Neuronal stem cell (in vitro differentiated cells): ENCODE measurements at regions not wholly inside any gene's neighbourhood (a gene's known extent, or its start where the extent isn't known, plus 50 kb on each side); places are given as distances from the start of the nearest gene placed in this dataset.

Source experiments
- DNase-seq: peaks from one replicate; pipeline ENCODE4 v3.0.0-alpha.2; 2013; ENCODE audit warnings: low spot score
- H2AFZ ChIP-seq: one replicate; pipeline ENCODE4 v1.6.1; 2013; ENCODE audit warnings: mild to moderate bottlenecking, low read length, inconsistent platforms
- H2AK5ac ChIP-seq: 2 replicates; pipeline ENCODE4 v1.6.1; 2013; ENCODE audit warnings: low read depth, mild to moderate bottlenecking, inconsistent platforms, low read length, moderate library complexity, mixed read lengths
- H2BK120ac ChIP-seq: 2 replicates; pipeline ENCODE4 v1.6.1; 2013; ENCODE audit warnings: low read depth, mild to moderate bottlenecking, inconsistent platforms, low read length, moderate library complexity, mixed read lengths
- H2BK12ac ChIP-seq: one replicate; pipeline ENCODE4 v1.6.1; 2013; ENCODE audit warnings: low read length, inconsistent platforms
- H2BK15ac ChIP-seq: 2 replicates; pipeline ENCODE4 v1.6.1; 2013; ENCODE audit warnings: mild to moderate bottlenecking, low read length, inconsistent platforms, mixed read lengths
- H2BK5ac ChIP-seq: one replicate; pipeline ENCODE4 v1.6.1; 2013; ENCODE audit warnings: inconsistent platforms, mild to moderate bottlenecking, low read length, moderate library complexity
- H3K14ac ChIP-seq: one replicate; pipeline ENCODE4 v1.6.1; 2013; ENCODE audit warnings: low read length, inconsistent platforms
- H3K18ac ChIP-seq: 2 replicates; pipeline ENCODE4 v1.6.1; 2013; ENCODE audit warnings: low read length, inconsistent platforms
- H3K23ac ChIP-seq: 2 replicates; pipeline ENCODE4 v1.6.1; 2013; ENCODE audit warnings: low read depth, mild to moderate bottlenecking, mixed read lengths, low read length, inconsistent platforms; ENCODE audit not compliant: poor library complexity
- H3K27ac ChIP-seq: replicated peaks from 3 replicates; pipeline ENCODE4 v1.5.1; 2013; ENCODE audit warnings: low read length, inconsistent platforms
- H3K27me3 ChIP-seq, 3 experiments: 2 replicates each; pipeline ENCODE4 v1.6.1; 2013; ENCODE audit warnings: low read length in 3 of 3, mild to moderate bottlenecking in 2 of 3, inconsistent platforms in 1 of 3, low read depth in 1 of 3, mixed read lengths in 1 of 3, moderate library complexity in 1 of 3; ENCODE audit not compliant: control insufficient read depth in 3 of 3, insufficient read depth in 3 of 3
- H3K36me3 ChIP-seq, 2 donors: replicated peaks in 1 of 2; 2 replicates each; pipeline ENCODE4 v1.6.1; 2013; ENCODE audit warnings: low read length in 2 of 2; ENCODE audit not compliant: control insufficient read depth in 2 of 2, insufficient read depth in 2 of 2
- H3K4ac ChIP-seq: 2 replicates; pipeline ENCODE4 v1.6.1; 2013; ENCODE audit warnings: inconsistent platforms, mild to moderate bottlenecking, low read length, moderate library complexity
- H3K4me1 ChIP-seq, 2 donors: 1 replicate in 1 of 2; 2 replicates in 1 of 2; pipeline ENCODE4 v1.6.1; 2013; ENCODE audit warnings: low read length in 2 of 2, low read depth in 1 of 2; ENCODE audit not compliant: control insufficient read depth in 2 of 2, insufficient read depth in 1 of 2
- H3K4me2 ChIP-seq: one replicate; pipeline ENCODE4 v1.6.1; 2013; ENCODE audit warnings: mild to moderate bottlenecking, low read length, inconsistent platforms; ENCODE audit not compliant: insufficient read depth, poor library complexity, severe bottlenecking
- H3K4me3 ChIP-seq, 2 donors: 2 replicates each; pipeline ENCODE4 v1.5.1; 2013; ENCODE audit warnings: low read length in 2 of 2, mild to moderate bottlenecking in 2 of 2, inconsistent platforms in 1 of 2, moderate library complexity in 1 of 2
- H3K79me1 ChIP-seq: one replicate; pipeline ENCODE4 v1.6.1; 2013; ENCODE audit warnings: low read depth, mild to moderate bottlenecking, inconsistent platforms, low read length, moderate library complexity
- H3K9ac ChIP-seq: one replicate; pipeline ENCODE4 v1.6.1; 2013; ENCODE audit warnings: mild to moderate bottlenecking, low read depth, low read length, inconsistent platforms; ENCODE audit not compliant: poor library complexity
- H3K9me3 ChIP-seq, 2 donors: replicated peaks in 1 of 2; 2 replicates each; pipeline versions ENCODE3 to v1.6.1; 2013; ENCODE audit warnings: low read length in 2 of 2, mild to moderate bottlenecking in 2 of 2, inconsistent platforms in 1 of 2, low read depth in 1 of 2, mixed read lengths in 1 of 2, moderate library complexity in 1 of 2; ENCODE audit not compliant: control insufficient read depth in 2 of 2, insufficient read depth in 1 of 2
- H4K8ac ChIP-seq: one replicate; pipeline ENCODE4 v1.6.1; 2013; ENCODE audit warnings: low read depth, mild to moderate bottlenecking, inconsistent platforms, low read length, moderate library complexity
- H4K91ac ChIP-seq: one replicate; pipeline ENCODE4 v1.6.1; 2013; ENCODE audit warnings: low read length, low read depth, mild to moderate bottlenecking, inconsistent platforms; ENCODE audit not compliant: poor library complexity
- WGBS, 2 donors: extraction: QIAGEN DNeasy Blood & Tissue Kit; methylation state at CpG; one replicate each; pipeline ENCODE4 v1.1.7; 2013; ENCODE audit warnings: missing lambda C conversion rate in 2 of 2, mixed read lengths in 1 of 2; ENCODE audit not compliant: insufficient read length in 2 of 2, insufficient replicate concordance in 1 of 2; ENCODE audit errors: extremely low coverage in 2 of 2; 5-methylcytosine and 5-hydroxymethylcytosine counted together

DNA sequence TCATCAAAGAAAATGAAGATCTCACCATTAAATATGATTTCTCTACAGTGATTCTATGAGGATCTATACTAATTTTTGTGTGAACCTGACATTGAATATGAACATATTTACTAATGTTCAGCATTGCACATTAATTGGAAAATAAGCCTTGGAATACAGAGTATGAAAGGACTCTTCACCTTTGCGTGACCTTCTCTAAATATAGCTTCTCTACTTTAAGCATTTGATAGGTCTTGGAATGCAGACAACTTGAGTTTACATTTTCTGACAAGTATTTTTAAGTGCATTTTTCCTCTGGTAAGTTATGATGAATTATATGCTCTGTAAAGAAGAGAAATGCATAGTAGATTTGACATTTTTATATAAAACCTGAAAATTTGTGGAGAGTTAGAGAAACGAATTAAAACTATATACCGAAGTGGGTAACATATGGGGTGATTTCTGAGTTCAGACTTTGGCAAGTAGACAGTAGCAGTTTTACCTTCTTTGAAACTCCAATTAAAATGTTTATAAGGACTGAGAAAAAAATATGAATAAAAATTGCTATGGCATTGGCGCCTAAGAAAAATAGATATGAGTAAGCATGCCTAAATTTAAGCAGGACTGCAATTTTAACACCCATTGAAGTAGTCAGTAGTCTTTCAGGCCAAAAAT is 371.9 kb downstream of the GABRG1 start:
- no peaks in the 10 kb centered on the region for H3K36me3 ChIP-seq
- H2AK5ac ChIP-seq, result no peak overlapping the region
- no peak overlapping the region for H3K27ac ChIP-seq
- no peaks in the 10 kb centered on the region for H3K9me3 ChIP-seq
- H3K4me3 ChIP-seq, result no peak overlapping the region
- H4K8ac ChIP-seq, result no peak overlapping the region
- no peak overlapping the region for H3K9ac ChIP-seq
- no peak for DNase-seq
- H2BK12ac ChIP-seq, result no peak overlapping the region
- no peak overlapping the region for H4K91ac ChIP-seq
- no peak overlapping the region for H2BK5ac ChIP-seq
- no peaks in the 10 kb centered on the region for H3K27me3 ChIP-seq
- no peaks in the 10 kb centered on the region for H3K4me1 ChIP-seq
- H2BK120ac ChIP-seq, result no peak overlapping the region
- no peaks in the 10 kb centered on the region for H3K79me1 ChIP-seq
- H2AFZ ChIP-seq, result no peak overlapping the region
- no peak overlapping the region for H3K4me2 ChIP-seq
- H3K18ac ChIP-seq, result no peak overlapping the region
- H3K4ac ChIP-seq, result no peak overlapping the region
- no peak overlapping the region for H3K14ac ChIP-seq
- no CpG with 5 or more reads among the region's 4 CpGs for WGBS, 2 donors
- H3K23ac ChIP-seq, result no peak overlapping the region
- no peak overlapping the region for H2BK15ac ChIP-seq

DNA sequence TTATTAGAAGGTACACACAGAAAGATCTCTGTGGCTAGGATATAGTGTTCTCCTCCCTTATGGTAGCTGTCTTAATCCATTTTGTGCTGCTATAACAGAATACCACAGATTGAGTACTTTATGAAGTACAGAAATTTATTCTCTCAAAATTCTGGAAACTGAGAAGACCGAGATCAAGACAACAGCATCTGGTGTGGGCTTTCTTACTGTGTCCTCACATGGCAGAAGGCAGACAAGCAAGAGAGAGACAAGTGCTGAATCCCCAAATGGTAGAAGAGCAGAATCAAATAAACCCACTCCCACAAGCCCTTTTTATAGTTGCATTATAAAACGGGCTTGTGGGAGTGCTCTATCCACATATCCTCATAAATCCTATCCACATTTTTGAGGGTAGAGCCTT is 373.1 kb downstream of the GABRG1 start:
- Histone ChIP-seq H4K8ac (no peak overlapping the region), H3K4me3 (no peak overlapping the region), H3K79me1 (no peaks in the 10 kb centered on the region), H3K4ac (no peak overlapping the region), H3K27me3 (no peaks in the 10 kb centered on the region), H3K23ac (no peak overlapping the region), H3K4me2 (no peak overlapping the region), H3K27ac (no peak overlapping the region), H3K9me3 (no peaks in the 10 kb centered on the region), H3K18ac (no peak overlapping the region), H3K14ac (no peak overlapping the region), H4K91ac (no peak overlapping the region), H3K9ac (no peak overlapping the region), H2AK5ac (no peak overlapping the region), H2BK12ac (no peak overlapping the region), H2BK5ac (no peak overlapping the region), H2BK15ac (no peak overlapping the region), H2BK120ac (no peak overlapping the region), H2AFZ (no peak overlapping the region), H3K36me3 (no peaks in the 10 kb centered on the region), H3K4me1 (no peaks in the 10 kb centered on the region)
- DNase-seq, result no peak
- no CpG with 5 or more reads among the region's 2 CpGs for WGBS, 2 donors

- H2AK5ac ChIP-seq, result no peak overlapping the region
- no peak overlapping the region for H3K18ac ChIP-seq
- H4K91ac ChIP-seq, result no peak overlapping the region
- H4K8ac ChIP-seq, result no peak overlapping the region
- H3K9me3 ChIP-seq, result no peaks in the 10 kb centered on the region
- DNase-seq, result no peak
- no peaks in the 10 kb centered on the region for H3K79me1 ChIP-seq
- no peak overlapping the region for H2BK12ac ChIP-seq
- no peak overlapping the region for H3K4me3 ChIP-seq
- no peak overlapping the region for H3K27ac ChIP-seq
- no peaks in the 10 kb centered on the region for H3K27me3 ChIP-seq
- no peak overlapping the region for H3K9ac ChIP-seq
- WGBS, 2 donors, result no CpG with 5 or more reads among the region's 3 CpGs
- H2BK15ac ChIP-seq, result no peak overlapping the region
- H3K4me2 ChIP-seq, result no peak overlapping the region
- H2BK120ac ChIP-seq, result no peak overlapping the region
- H3K14ac ChIP-seq, result no peak overlapping the region
- no peak overlapping the region for H2BK5ac ChIP-seq
- H3K4ac ChIP-seq, result no peak overlapping the region
- no peaks in the 10 kb centered on the region for H3K36me3 ChIP-seq
- no peak overlapping the region for H3K23ac ChIP-seq
- H2AFZ ChIP-seq, result no peak overlapping the region
- no peaks in the 10 kb centered on the region for H3K4me1 ChIP-seq
Observed at GRCh38 chr4:45745741-45746140, 378.1 kb downstream of the GABRG1 start.

GRCh38 chr4:45741897-45742296 is 382.0 kb downstream of the GABRG1 start:
- no peak for DNase-seq
- Histone ChIP-seq H3K9me3 (no peaks in the 10 kb centered on the region), H3K4me3 (no peak overlapping the region), H3K18ac (no peak overlapping the region), H2BK12ac (no peak overlapping the region), H3K4ac (no peak overlapping the region), H3K14ac (no peak overlapping the region), H3K36me3 (no peaks in the 10 kb centered on the region), H4K8ac (no peak overlapping the region), H3K27me3 (no peaks in the 10 kb centered on the region), H3K27ac (no peak overlapping the region), H2AFZ (no peak overlapping the region), H2BK15ac (no peak overlapping the region), H2BK5ac (no peak overlapping the region), H2BK120ac (no peak overlapping the region), H3K23ac (no peak overlapping the region), H3K9ac (no peak overlapping the region), H3K79me1 (no peaks in the 10 kb centered on the region), H3K4me1 (no peaks in the 10 kb centered on the region), H3K4me2 (no peak overlapping the region), H4K91ac (no peak overlapping the region), H2AK5ac (no peak overlapping the region)
- WGBS, 2 donors, result no CpG with 5 or more reads among the region's 1 CpG
